HT1080 (cell line): ENCODE measurements at regions not wholly inside any gene's neighbourhood (a gene's known extent, or its start where the extent isn't known, plus 50 kb on each side); places are given as distances from the start of the nearest gene placed in this dataset.

Experiments
- DNase-seq: peaks from one replicate; pipeline ENCODE4 v3.0.0-alpha.2; 2015; ENCODE audit warnings: low read depth

GRCh38 chr3:89625945-89626344, 518.5 kb downstream of the EPHA3 start:
- no peak for DNase-seq

GRCh38 chr3:89628856-89629670, 521.6 kb downstream of the EPHA3 start:
- DNase-seq: no peak

- no peak for DNase-seq
Measured at GRCh38 chr3:89635137-89635536, 527.7 kb downstream of the EPHA3 start.

- DNase-seq: no peak
Measured at GRCh38 chr3:89644716-89645115, 537.3 kb downstream of the EPHA3 start.

- peak; percentile 55 for DNase-seq
Measured at GRCh38 chr3:89649431-89649830, 542.0 kb downstream of the EPHA3 start.

- DNase-seq: no peak
Measured at GRCh38 chr3:89654031-89654430, 546.6 kb downstream of the EPHA3 start.

- DNase-seq: no peak
Measured at GRCh38 chr3:89656388-89656787, 549.0 kb downstream of the EPHA3 start.

- DNase-seq: no peak
Measured at GRCh38 chr3:89679686-89680085, 572.3 kb downstream of the EPHA3 start.

- DNase-seq: peak; percentile 20
Measured at GRCh38 chr3:89682556-89682955, 575.1 kb downstream of the EPHA3 start.

- no peak for DNase-seq
Measured at GRCh38 chr3:89685731-89686130, 578.3 kb downstream of the EPHA3 start.

- DNase-seq: peak; percentile 67
Measured at GRCh38 chr3:89690646-89691045, 583.2 kb downstream of the EPHA3 start.

- no peak for DNase-seq
Measured at GRCh38 chr3:89692601-89693000, 585.2 kb downstream of the EPHA3 start.

- DNase-seq: peak; percentile 48
Measured at GRCh38 chr3:89697321-89697916, 590.0 kb downstream of the EPHA3 start.

GRCh38 chr3:89698208-89698830, 590.9 kb downstream of the EPHA3 start:
- DNase-seq: peak; percentile 17

- DNase-seq: no peak
Measured at GRCh38 chr3:89699229-89699628, 591.8 kb downstream of the EPHA3 start.

GRCh38 chr3:89699771-89700170, 592.4 kb downstream of the EPHA3 start:
- DNase-seq: no peak

- DNase-seq: no peak
Measured at GRCh38 chr3:89702404-89702803, 595.0 kb downstream of the EPHA3 start.

GRCh38 chr3:89713196-89713595, 605.8 kb downstream of the EPHA3 start:
- no peak for DNase-seq

GRCh38 chr3:89714237-89714636, 606.8 kb downstream of the EPHA3 start:
- DNase-seq: no peak

- no peak for DNase-seq
Measured at GRCh38 chr3:89740080-89740880, 632.9 kb downstream of the EPHA3 start.

GRCh38 chr3:89740881-89741177, 633.4 kb downstream of the EPHA3 start:
- no peak for DNase-seq

- no peak for DNase-seq
Measured at GRCh38 chr3:89742546-89742945, 635.1 kb downstream of the EPHA3 start.
